Right cardiac atrium (tissue), 5 donors: ENCODE measurements at regions not wholly inside any gene's neighbourhood (a gene's known extent, or its start where the extent isn't known, plus 50 kb on each side); places are given as distances from the start of the nearest gene placed in this dataset.

Experiments used
- ATAC-seq, 2 donors: fragments of 200-7000 bp; cut with Tn5 transposase; one replicate each; pipeline versions ENCODE4 v1.8.0 to v1.9.1; 2020; ENCODE audit warnings: moderate library complexity in 2 of 2, mild to moderate bottlenecking in 1 of 2
- DNase-seq, 3 donors: peaks; one replicate each; pipeline ENCODE4 v3.0.0-alpha.2; 2020
- H3K27ac ChIP-seq: one replicate; pipeline ENCODE4 v1.5.1; 2013; ENCODE audit warnings: mild to moderate bottlenecking, low read length, control low read depth, moderate library complexity
- H3K27me3 ChIP-seq: one replicate; pipeline ENCODE4 v1.6.1; 2013; ENCODE audit not compliant: control insufficient read depth, insufficient read depth
- H3K4me1 ChIP-seq: one replicate; pipeline ENCODE4 v1.6.1; 2013; ENCODE audit warnings: low read length; ENCODE audit not compliant: control insufficient read depth, insufficient read depth
- H3K4me3 ChIP-seq: one replicate; pipeline ENCODE4 v1.5.1; 2013; ENCODE audit warnings: low read length, control low read depth
- H3K9me3 ChIP-seq: one replicate; pipeline ENCODE4 v1.6.1; 2013; ENCODE audit warnings: low read length; ENCODE audit not compliant: control insufficient read depth
- WGBS: extraction: QIAGEN DNeasy Blood & Tissue Kit; methylation state at CpG from one replicate; pipeline ENCODE4 v1.1.7; 2013; 5-methylcytosine and 5-hydroxymethylcytosine counted together
- intact Hi-C, 4 donors: fragments of 100-400 bp; cut with DNase I; formaldehyde crosslinking; loops; one replicate each; pipeline versions ENCODE4 v1.11.0 to v1.14.0; 2022 to 2023
- donor health status: healthy with polysubstance abuse.
- donor health status: DM: no; HTN: yes; CAD: no.
- donor health status: DM: no; HTN: no; CAD: no.
- donor health status: DM: no; HTN: yes; CAD: no; lungs with severe emphysema.
- donor health status: DM: yes; HTN: yes; CAD: no.

GRCh38 chr17:79530361-79531105 is 80.3 kb downstream of the RBFOX3 start:
- Histone ChIP-seq H3K27me3 (peaks cover 4% of the 10 kb centered on the region), H3K4me3 (no peak overlapping the region), H3K9me3 (no peaks in the 10 kb centered on the region), H3K4me1 (no peaks in the 10 kb centered on the region), H3K27ac (no peak overlapping the region)
- intact Hi-C loops = no loop called here
- WGBS = 85% methylated on average over 32 of the region's 32 CpGs
- ATAC-seq = no peak
- no peak for DNase-seq

- Histone ChIP-seq H3K27me3 (peaks cover 4% of the 10 kb centered on the region), H3K4me3 (no peak overlapping the region), H3K9me3 (no peaks in the 10 kb centered on the region), H3K27ac (no peak overlapping the region), H3K4me1 (no peaks in the 10 kb centered on the region)
- no peak for DNase-seq
- WGBS = 65% methylated on average over 11 of the region's 11 CpGs
- intact Hi-C loops = no loop called here
- ATAC-seq = no peak
These were observed 81.2 kb downstream of the RBFOX3 start for GRCh38 chr17:79529661-79530081.

GRCh38 chr17:79528592-79529125 is 82.2 kb downstream of the RBFOX3 start:
- Histone ChIP-seq H3K27me3 (peaks cover 4% of the 10 kb centered on the region), H3K4me1 (no peaks in the 10 kb centered on the region), H3K27ac (no peak overlapping the region), H3K4me3 (no peak overlapping the region), H3K9me3 (no peaks in the 10 kb centered on the region)
- DNase-seq (no peak), ATAC-seq (no peak)
- 78% methylated on average over 11 of the region's 11 CpGs for WGBS
- intact Hi-C loops = no loop called here

GRCh38 chr17:79527306-79527705 is 83.5 kb downstream of the RBFOX3 start:
- peaks cover 4% of the 10 kb centered on the region for H3K27me3 ChIP-seq
- 79% methylated on average over 9 of the region's 9 CpGs for WGBS
- intact Hi-C loops = no loop called here
- no peaks in the 10 kb centered on the region for H3K4me1 ChIP-seq
- no peak overlapping the region for H3K4me3 ChIP-seq
- ATAC-seq (no peak), DNase-seq (no peak)
- H3K27ac ChIP-seq = no peak overlapping the region
- H3K9me3 ChIP-seq = no peaks in the 10 kb centered on the region

GRCh38 chr17:79525793-79526677 is 84.8 kb downstream of the RBFOX3 start:
- Histone ChIP-seq H3K27me3 (peaks cover 4% of the 10 kb centered on the region), H3K4me1 (no peaks in the 10 kb centered on the region), H3K27ac (no peak overlapping the region), H3K4me3 (no peak overlapping the region), H3K9me3 (no peaks in the 10 kb centered on the region)
- WGBS = 71% methylated on average over 22 of the region's 22 CpGs
- DNase-seq (no peak), ATAC-seq (no peak)
- intact Hi-C loops = no loop called here

- 73% methylated on average over 19 of the region's 19 CpGs for WGBS
These were observed 86.4 kb downstream of the RBFOX3 start for GRCh38 chr17:79524213-79525187.

GRCh38 chr17:79522414-79522813 is 88.4 kb downstream of the RBFOX3 start:
- Histone ChIP-seq H3K4me3 (no peak overlapping the region), H3K4me1 (no peaks in the 10 kb centered on the region), H3K9me3 (no peaks in the 10 kb centered on the region), H3K27ac (no peak overlapping the region), H3K27me3 (peaks cover 2% of the 10 kb centered on the region)
- DNase-seq (no peak), ATAC-seq (no peak)
- 85% methylated on average over 6 of the region's 6 CpGs for WGBS
- intact Hi-C loops = no loop called here

More at GRCh38 chr17:79524213-79525187, 86.4 kb downstream of the RBFOX3 start:
- intact Hi-C loops = no loop called here
- Histone ChIP-seq H3K4me3 (no peak overlapping the region), H3K4me1 (no peaks in the 10 kb centered on the region), H3K27me3 (peaks cover 4% of the 10 kb centered on the region), H3K9me3 (no peaks in the 10 kb centered on the region), H3K27ac (no peak overlapping the region)
- ATAC-seq (no peak), DNase-seq (no peak)

- Histone ChIP-seq H3K4me3 (no peak overlapping the region), H3K27ac (no peak overlapping the region), H3K27me3 (no peaks in the 10 kb centered on the region), H3K9me3 (no peaks in the 10 kb centered on the region), H3K4me1 (no peaks in the 10 kb centered on the region)
- ATAC-seq (no peak), DNase-seq (no peak)
- intact Hi-C loops = no loop called here
- 89% methylated on average over 4 of the region's 4 CpGs for WGBS
These were observed 89.6 kb downstream of the RBFOX3 start for GRCh38 chr17:79521225-79521624.

- no peak for DNase-seq
- no peak overlapping the region for H3K27ac ChIP-seq
- intact Hi-C loops = no loop called here
- no peak overlapping the region for H3K4me3 ChIP-seq
- H3K27me3 ChIP-seq = no peaks in the 10 kb centered on the region
- 73% methylated on average over 39 of the region's 39 CpGs for WGBS
- H3K9me3 ChIP-seq = no peaks in the 10 kb centered on the region
- no peaks in the 10 kb centered on the region for H3K4me1 ChIP-seq
- no peak for ATAC-seq
These were observed 90.4 kb downstream of the RBFOX3 start for GRCh38 chr17:79520167-79521165.
